Stimulated activated CD8-positive, alpha-beta memory T cell treated with anti-CD3 and anti-CD28 coated beads, Interleukin-4, amount 100 ng/mL, for 1 hour (primary cell): ENCODE measurements at regions not wholly inside any gene's neighbourhood (a gene's known extent, or its start where the extent isn't known, plus 50 kb on each side); places are given as distances from the start of the nearest gene placed in this dataset.
"Not testable (repeated sequence)": the region's sequence is repeated elsewhere in the genome, so short reads cannot be mapped to it uniquely, and the experiment has no call there.

ENCODE experiments used
- DNase-seq, 2 donors: peaks; one replicate each; pipeline ENCODE4 v3.0.0-alpha.2; 2020; ENCODE audit warnings: low read depth in 2 of 2, low spot score in 1 of 2

- no peak for DNase-seq
These were observed 391.6 kb upstream of the ASIC2 start for GRCh38 chr17:33684735-33685134.

GRCh38 chr17:33686171-33686570 is 393.1 kb upstream of the ASIC2 start:
- DNase-seq = no peak

DNA sequence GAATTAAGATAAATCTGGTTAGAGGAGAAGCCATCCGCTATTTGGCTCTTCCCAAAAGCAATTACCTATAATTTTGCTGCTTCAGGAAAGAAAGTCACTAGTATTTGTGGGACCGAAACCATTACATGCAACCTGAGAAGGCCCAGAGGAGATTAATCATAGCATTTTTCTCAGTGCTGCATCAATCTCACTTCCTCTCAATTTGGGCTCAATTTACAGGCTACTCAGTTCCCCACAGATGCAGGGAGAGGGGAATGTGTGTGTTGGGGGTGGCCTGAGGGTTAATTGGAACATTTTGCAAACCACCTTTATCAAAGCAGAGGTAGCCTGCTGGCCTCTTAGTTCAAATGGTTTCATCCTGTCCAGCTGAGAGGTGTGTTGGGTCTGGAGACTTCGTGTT is 394.7 kb upstream of the ASIC2 start:
- DNase-seq = no peak

- DNase-seq = no peak
These were observed 395.7 kb upstream of the ASIC2 start for GRCh38 chr17:33688771-33689170.

DNA sequence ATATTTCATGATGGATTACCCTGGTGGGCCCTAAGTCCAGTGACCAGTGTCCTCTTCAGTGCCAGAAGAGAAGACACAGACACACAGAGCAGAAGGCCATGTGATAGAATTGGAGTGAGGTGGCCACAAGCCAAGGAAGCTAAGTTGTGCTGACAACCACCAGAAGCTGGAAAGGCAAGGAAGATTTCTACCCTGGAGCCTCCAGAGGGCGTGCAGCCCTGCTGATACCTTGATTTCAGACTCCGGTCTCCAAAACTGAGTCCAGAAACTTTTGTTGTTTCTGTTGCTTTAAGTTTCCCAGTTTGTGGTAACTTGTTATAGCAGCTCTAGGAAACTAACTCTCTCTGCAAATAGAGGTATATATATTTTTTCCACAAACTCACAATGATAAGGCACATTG is 396.6 kb upstream of the ASIC2 start:
- no peak for DNase-seq

DNA sequence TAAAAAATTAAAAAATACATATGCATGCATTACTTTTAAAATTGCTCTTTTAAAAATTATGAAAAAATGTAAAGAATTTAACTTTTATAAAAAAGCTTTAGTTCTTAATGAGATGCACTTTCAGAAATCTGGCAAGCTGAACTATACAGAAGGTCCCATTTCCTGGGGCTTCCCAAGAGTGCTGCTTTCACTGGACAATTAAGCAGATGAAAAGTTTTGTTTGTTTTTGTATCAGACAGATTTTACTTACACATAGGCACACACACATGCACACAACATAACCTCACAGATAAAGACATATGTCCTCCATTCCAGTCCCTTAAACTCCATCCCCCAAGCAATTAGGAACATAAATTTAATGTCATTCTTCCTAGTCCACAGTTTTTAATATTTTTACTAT is 402.3 kb upstream of the ASIC2 start:
- no peak for DNase-seq

GRCh38 chr17:33696102-33696501 is 403.0 kb upstream of the ASIC2 start:
- no peak for DNase-seq

- no peak for DNase-seq
These were observed 404.5 kb upstream of the ASIC2 start for GRCh38 chr17:33697557-33697956.

GRCh38 chr17:33701910-33702309 is 408.8 kb upstream of the ASIC2 start:
- DNase-seq = no peak

DNA sequence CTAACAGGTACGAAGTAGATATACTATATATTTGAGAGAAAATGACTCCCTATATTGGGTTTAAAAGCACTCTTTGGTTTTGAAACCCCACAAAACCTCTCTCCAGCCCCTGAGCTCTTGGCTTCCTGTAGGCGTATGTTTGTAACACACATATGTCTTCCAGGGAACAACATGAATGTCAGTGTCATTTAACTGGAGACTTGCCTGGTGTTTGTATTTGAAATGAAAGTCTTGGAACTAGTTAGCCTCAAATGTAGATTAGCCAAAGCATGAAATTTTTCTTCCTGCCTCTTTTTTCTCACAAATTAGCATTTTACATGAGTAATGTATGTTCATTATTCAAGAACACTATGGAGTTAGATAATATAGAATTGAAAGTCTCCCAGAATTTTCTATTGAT is 411.8 kb upstream of the ASIC2 start:
- DNase-seq = no peak

DNA sequence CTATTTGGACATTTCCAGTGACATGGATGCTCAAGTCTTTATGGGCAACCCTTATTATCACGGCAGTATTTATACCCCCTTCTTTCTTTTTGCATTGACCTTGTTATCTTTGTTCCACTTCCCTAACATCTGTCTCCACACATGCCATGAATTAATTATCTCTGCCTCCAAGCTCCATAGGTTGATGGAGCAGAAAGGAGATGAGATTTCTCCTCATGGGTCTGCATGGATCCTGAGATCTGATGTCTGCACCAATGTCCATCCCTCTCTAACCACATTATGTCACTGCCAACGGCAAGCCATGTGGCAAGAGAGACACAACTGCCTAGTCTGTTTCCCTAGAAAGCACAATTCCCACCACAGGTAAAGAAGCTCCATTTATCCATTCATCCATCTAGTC is 416.8 kb upstream of the ASIC2 start:
- DNase-seq = no peak

DNA sequence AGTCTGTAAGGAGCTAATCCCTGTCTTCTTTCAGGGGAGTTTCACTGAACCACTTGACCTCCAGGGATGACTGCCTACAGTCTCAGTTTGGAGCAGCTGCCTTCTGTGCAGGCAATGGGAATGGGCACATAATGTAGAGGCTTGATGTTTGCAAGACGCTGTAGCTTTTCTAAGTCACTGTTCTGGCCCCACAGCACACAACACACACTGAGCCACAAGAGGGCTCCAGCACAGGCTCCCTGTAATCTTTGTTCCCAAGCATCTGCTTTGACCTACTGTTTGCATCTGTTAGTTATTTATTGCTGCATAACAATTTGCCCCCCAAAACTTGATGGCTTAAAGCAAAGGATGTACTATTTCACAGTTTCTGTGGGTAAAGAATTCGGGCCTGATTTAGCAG is 419.0 kb upstream of the ASIC2 start:
- DNase-seq = no peak

- no peak for DNase-seq
These were observed 423.9 kb upstream of the ASIC2 start for GRCh38 chr17:33716957-33717356.

- DNase-seq = not testable (repeated sequence)
These were observed 430.6 kb upstream of the ASIC2 start for GRCh38 chr17:33723736-33724135.

- DNase-seq = no peak
These were observed 432.7 kb upstream of the ASIC2 start for GRCh38 chr17:33725675-33726271.

DNA sequence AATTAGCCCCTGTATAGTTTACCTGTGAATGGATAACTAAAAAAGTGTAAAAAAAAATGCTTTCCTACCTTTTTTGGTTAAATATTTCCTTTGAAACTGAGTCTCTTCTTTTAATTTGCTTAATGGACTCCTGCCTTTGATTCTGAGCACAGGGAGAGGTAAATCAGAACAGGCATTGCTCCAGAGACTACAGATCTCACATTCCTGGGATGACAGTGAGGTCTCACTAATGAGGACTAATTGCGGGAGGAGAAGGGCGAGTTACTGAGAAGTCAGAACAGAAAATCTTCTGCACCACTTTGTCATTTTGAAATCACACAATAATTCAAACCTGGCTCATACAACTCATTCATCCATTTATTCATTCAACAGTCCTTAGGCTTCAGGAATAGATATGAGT is 437.0 kb upstream of the ASIC2 start:
- DNase-seq = no peak

DNA sequence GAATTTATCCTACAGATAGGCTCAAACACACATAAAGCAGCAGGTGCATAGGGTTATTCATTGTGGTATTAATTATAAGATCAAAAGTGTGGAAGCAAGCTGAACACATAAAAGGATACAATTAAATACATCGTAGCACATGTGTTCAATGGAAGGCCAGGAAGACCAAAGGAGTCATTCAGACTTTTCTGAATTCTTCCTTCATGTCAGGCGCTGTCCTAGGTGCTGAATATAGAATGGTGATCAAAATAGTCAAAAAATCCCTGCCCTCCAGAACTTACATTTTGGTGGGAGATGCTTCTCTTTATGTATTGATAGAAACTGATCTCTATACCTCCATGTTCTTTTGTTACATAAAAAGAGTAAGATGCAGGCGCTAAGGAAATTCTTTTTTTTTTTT is 439.0 kb upstream of the ASIC2 start:
- DNase-seq = no peak

DNA sequence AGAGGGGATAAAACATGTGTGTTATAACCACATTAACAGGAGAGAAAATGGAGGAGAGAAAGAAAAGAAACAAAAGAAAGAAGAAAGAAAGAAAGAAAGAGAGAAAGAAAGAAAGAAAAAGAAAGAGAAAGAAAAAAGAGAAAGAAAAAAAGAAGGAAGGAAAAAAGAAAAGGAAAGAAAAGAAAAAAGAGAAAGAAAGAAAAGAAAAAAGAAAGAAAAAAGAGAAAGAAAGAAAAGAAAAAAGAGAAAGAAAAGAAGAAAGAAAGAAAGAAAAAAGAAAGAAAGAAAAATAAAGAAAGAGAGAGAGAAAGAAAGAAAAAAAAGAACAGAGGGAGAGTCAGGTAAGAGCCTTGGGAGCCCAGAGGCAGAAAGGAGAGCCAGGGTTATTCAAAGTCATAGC is 446.6 kb upstream of the ASIC2 start:
- DNase-seq = no peak

- no peak for DNase-seq
These were observed 452.1 kb upstream of the ASIC2 start for GRCh38 chr17:33745047-33745760.

DNA sequence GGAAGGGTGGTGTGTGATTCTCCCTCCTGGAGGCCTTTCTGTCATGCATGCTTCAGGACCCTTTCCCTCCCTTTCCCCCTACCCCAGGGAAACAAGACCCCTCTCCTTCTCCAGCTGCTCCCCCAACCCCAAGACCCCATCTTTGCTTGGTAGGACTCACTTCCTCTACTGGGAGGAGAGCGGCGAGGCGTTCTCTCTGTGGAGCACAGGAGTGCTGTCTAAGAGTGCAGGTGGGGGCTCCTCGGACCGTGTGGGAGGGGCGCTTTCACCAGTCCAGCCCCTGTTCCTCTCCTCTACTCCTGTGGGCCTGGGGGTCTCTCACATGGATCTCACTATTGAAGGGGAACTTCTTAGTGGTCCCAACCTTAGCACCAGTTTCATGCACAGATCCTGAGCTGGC is 456.1 kb upstream of the ASIC2 start:
- no peak for DNase-seq

GRCh38 chr17:33750943-33751701 is 458.0 kb upstream of the ASIC2 start:
- peak; percentile 24 to 34 for DNase-seq

DNA sequence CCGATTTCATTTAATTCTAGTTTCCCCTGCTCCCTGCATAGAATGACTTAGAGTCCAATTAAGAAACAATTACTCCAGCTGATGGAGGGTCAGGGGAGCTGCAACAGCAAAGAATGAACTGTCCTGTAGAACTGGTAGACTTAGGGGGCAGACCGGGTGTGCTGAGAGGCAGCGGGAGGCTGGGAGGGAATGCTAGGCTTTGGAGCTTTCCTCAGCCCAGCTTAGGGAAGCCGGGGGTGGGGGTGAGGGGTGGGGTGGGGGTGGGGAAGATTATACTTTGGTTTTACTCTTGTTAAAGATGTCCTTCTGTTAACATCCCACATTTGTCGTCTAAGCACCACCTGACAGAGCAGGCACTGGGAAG is 458.6 kb upstream of the ASIC2 start:
- no peak for DNase-seq

DNA sequence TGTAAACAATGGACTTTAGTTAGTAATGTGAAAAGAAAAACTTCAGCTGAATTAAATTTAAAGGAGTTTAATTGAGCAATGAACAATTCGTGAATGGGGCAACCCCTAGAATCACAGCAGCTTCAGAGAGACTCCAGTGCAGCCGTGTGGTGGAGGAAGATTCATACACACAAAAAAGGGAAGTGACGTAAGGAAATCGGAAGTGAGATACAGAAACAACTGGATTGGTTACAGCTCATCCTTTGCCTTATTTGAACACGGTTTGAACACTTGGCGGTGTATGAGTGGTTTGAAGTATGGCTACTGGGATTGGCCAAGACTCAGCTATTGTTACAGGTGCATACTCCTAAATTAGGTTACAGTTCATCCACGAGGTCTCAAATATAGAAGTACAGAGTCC is 460.4 kb upstream of the ASIC2 start:
- DNase-seq = no peak
